IMR-90 (cell line): ENCODE measurements at regions not wholly inside any gene's neighbourhood (a gene's known extent, or its start where the extent isn't known, plus 50 kb on each side); places are given as distances from the start of the nearest gene placed in this dataset.
A peak's percentile ranks its signal among the peaks of the same experiment; 100 is the strongest.

Experiments used
- ATAC-seq: fragments of 200-7000 bp; cut with Tn5 transposase; 2 replicates; pipeline ENCODE4 v1.9.1; 2020; ENCODE audit warnings: low read depth, mild to moderate bottlenecking, moderate library complexity
- BruUV-seq: library from RNA; stranded (reverse); fragments of 400-500 nt; replicated peaks from 2 replicates; lab custom pipeline; 2021; lab: Mats Ljungman, UMichigan
- CTCF ChIA-PET: fragments of 300-600 bp; formaldehyde crosslinking; extraction: SDS; loops from one replicate; lab custom pipeline; 2021; ENCODE audit warnings: antibody characterized with exemption; lab: Yijun Ruan, JAX
- POLR2A ChIA-PET: fragments of 300-600 bp; sonication (Branson Sonifier 250); formaldehyde crosslinking; loops from one replicate; lab custom pipeline; 2022; ENCODE audit warnings: antibody characterized with exemption; ENCODE audit not compliant: unreplicated experiment; lab: Charles Lee
- DNase-seq: peaks from one replicate; pipeline ENCODE4 v3.0.0; 2013
- H2AFZ ChIP-seq: replicated peaks from 2 replicates; pipeline ENCODE3; 2013; ENCODE audit warnings: low read length, mild to moderate bottlenecking; ENCODE audit not compliant: poor library complexity
- H2AK5ac ChIP-seq: 2 replicates; pipeline ENCODE4 v1.6.1; 2013; ENCODE audit warnings: low read depth, low read length, inconsistent platforms
- H2AK9ac ChIP-seq: replicated peaks from 2 replicates; pipeline ENCODE3; 2013; ENCODE audit warnings: mild to moderate bottlenecking, low read depth, low read length, moderate library complexity; ENCODE audit not compliant: poor library complexity
- H2BK120ac ChIP-seq: 2 replicates; pipeline ENCODE4 v1.6.1; 2013; ENCODE audit warnings: low read depth, low read length, inconsistent platforms
- H2BK15ac ChIP-seq: 3 replicates; pipeline ENCODE4 v1.6.1; 2013; ENCODE audit warnings: low read depth, low read length, inconsistent platforms
- H2BK20ac ChIP-seq: 2 replicates; pipeline ENCODE4 v1.6.1; 2013; ENCODE audit warnings: low read depth, mild to moderate bottlenecking, inconsistent platforms, low read length, moderate library complexity
- H2BK5ac ChIP-seq: 2 replicates; pipeline ENCODE4 v1.6.1; 2013; ENCODE audit warnings: mild to moderate bottlenecking, low read depth, low read length, inconsistent platforms; ENCODE audit not compliant: poor library complexity, severe bottlenecking
- H3K14ac ChIP-seq: replicated peaks from 2 replicates; pipeline ENCODE4 v1.6.1; 2013; ENCODE audit warnings: low read depth, low read length, inconsistent platforms
- H3K18ac ChIP-seq: 2 replicates; pipeline ENCODE4 v1.6.1; 2013; ENCODE audit warnings: low read depth, low read length, control low read depth
- H3K23ac ChIP-seq: 2 replicates; pipeline ENCODE4 v1.6.1; 2013; ENCODE audit warnings: low read depth, low read length, inconsistent platforms
- H3K27ac ChIP-seq: 2 replicates; pipeline ENCODE4 v1.5.1; 2013; ENCODE audit warnings: mild to moderate bottlenecking, control low read depth, low read length; ENCODE audit not compliant: insufficient read depth
- H3K27me3 ChIP-seq: 2 replicates; pipeline ENCODE4 v1.6.1; 2013; ENCODE audit warnings: low read length; ENCODE audit not compliant: control insufficient read depth, insufficient read depth
- H3K36me3 ChIP-seq: 2 replicates; pipeline ENCODE4 v1.6.1; 2013; ENCODE audit warnings: low read length, mixed read lengths; ENCODE audit not compliant: control insufficient read depth, insufficient read depth
- H3K4ac ChIP-seq: 2 replicates; pipeline ENCODE4 v1.6.1; 2013; ENCODE audit warnings: low read depth, low read length, inconsistent platforms
- H3K4me1 ChIP-seq: 2 replicates; pipeline ENCODE4 v1.6.1; 2013; ENCODE audit warnings: low read length, mixed read lengths; ENCODE audit not compliant: control insufficient read depth, insufficient read depth
- H3K4me2 ChIP-seq: 2 replicates; pipeline ENCODE4 v1.6.1; 2013; ENCODE audit warnings: low read depth, mild to moderate bottlenecking, control low read depth, low read length, moderate library complexity
- H3K4me3 ChIP-seq: 2 replicates; pipeline ENCODE4 v1.5.1; 2013; ENCODE audit warnings: low read depth, mild to moderate bottlenecking, control low read depth, low read length, moderate library complexity; ENCODE audit not compliant: insufficient read depth
- H3K56ac ChIP-seq: 2 replicates; pipeline ENCODE4 v1.6.1; 2013; ENCODE audit warnings: low read length, inconsistent platforms; ENCODE audit not compliant: insufficient read depth; ENCODE audit errors: extremely low read depth
- H3K79me1 ChIP-seq, 2 experiments: 2 replicates each; pipeline ENCODE4 v1.6.1; 2013; ENCODE audit warnings: low read length in 2 of 2, inconsistent platforms in 1 of 2, low read depth in 1 of 2
- H3K9ac ChIP-seq: 2 replicates; pipeline ENCODE4 v1.6.1; 2013; ENCODE audit warnings: low read depth, low read length, control low read depth
- H3K9me1 ChIP-seq: 2 replicates; pipeline ENCODE4 v1.6.1; 2013; ENCODE audit warnings: low read length, inconsistent platforms; ENCODE audit not compliant: insufficient read depth
- H3K9me3 ChIP-seq: 2 replicates; pipeline ENCODE4 v1.6.1; 2013; ENCODE audit warnings: low read length; ENCODE audit not compliant: control insufficient read depth, insufficient read depth
- H4K20me1 ChIP-seq: 2 replicates; pipeline ENCODE4 v1.6.1; 2013; ENCODE audit warnings: low read length, inconsistent platforms; ENCODE audit not compliant: insufficient read depth
- H4K5ac ChIP-seq: 2 replicates; pipeline ENCODE4 v1.6.1; 2013; ENCODE audit warnings: mild to moderate bottlenecking, low read depth, low read length, control low read depth
- H4K8ac ChIP-seq, 2 experiments: 2 replicates each; pipeline ENCODE4 v1.6.1; 2013; ENCODE audit warnings: low read depth in 2 of 2, low read length in 2 of 2, control low read depth in 1 of 2, inconsistent platforms in 1 of 2
- H4K91ac ChIP-seq: 2 replicates; pipeline ENCODE4 v1.6.1; 2013; ENCODE audit warnings: low read depth, low read length, inconsistent platforms; ENCODE audit not compliant: insufficient read depth
- BHLHE40 ChIP-seq: fragments of 150-350 bp; IDR thresholded peaks from 2 replicates; pipeline ENCODE4 v1.6.1; 2016; ENCODE audit warnings: mild to moderate bottlenecking, low read depth, low read length
- CEBPB ChIP-seq: IDR thresholded peaks from 2 replicates; pipeline ENCODE4 v1.6.1; 2012; ENCODE audit warnings: low read depth, low read length, improper control_type of control experiment
- CHD1 ChIP-seq: IDR thresholded peaks from 2 replicates; pipeline ENCODE4 v1.6.1; 2012; ENCODE audit warnings: low read depth, low read length, improper control_type of control experiment
- CTCF ChIP-seq: conservative IDR thresholded peaks from 2 replicates; pipeline ENCODE4 v1.5.1; 2012; ENCODE audit warnings: mild to moderate bottlenecking, low read depth, low read length, improper control_type of control experiment
- FOS ChIP-seq: fragments of 150-350 bp; IDR thresholded peaks from 2 replicates; pipeline ENCODE4 v1.6.1; 2016; ENCODE audit warnings: low read depth, low read length
- MAZ ChIP-seq: IDR thresholded peaks from 2 replicates; pipeline ENCODE4 v1.6.1; 2012; ENCODE audit warnings: low read depth, mild to moderate bottlenecking, low read length, improper control_type of control experiment, moderate library complexity, borderline replicate concordance
- MXI1 ChIP-seq: IDR thresholded peaks from 2 replicates; pipeline ENCODE4 v1.6.1; 2012; ENCODE audit warnings: low read depth, mild to moderate bottlenecking, low read length, moderate library complexity, borderline replicate concordance
- NFE2L2 ChIP-seq: fragments of 150-350 bp; IDR thresholded peaks from 2 replicates; pipeline ENCODE4 v1.6.1; 2016; ENCODE audit warnings: low read depth, mild to moderate bottlenecking, low read length
- POLR2A ChIP-seq: IDR thresholded peaks from 2 replicates; pipeline ENCODE4 v1.6.1; 2012; ENCODE audit warnings: mild to moderate bottlenecking, low read depth, low read length
- RAD21 ChIP-seq: IDR thresholded peaks from 2 replicates; pipeline ENCODE4 v1.6.1; 2012; ENCODE audit warnings: low read length, improper control_type of control experiment
- RCOR1 ChIP-seq: IDR thresholded peaks from 2 replicates; pipeline ENCODE4 v1.6.1; 2012; ENCODE audit warnings: mild to moderate bottlenecking, low read length, improper control_type of control experiment; ENCODE audit not compliant: insufficient replicate concordance
- RFX5 ChIP-seq: IDR thresholded peaks from 2 replicates; pipeline ENCODE4 v1.8.0; 2012; ENCODE audit warnings: low read depth, mild to moderate bottlenecking, low read length, moderate library complexity
- SMC3 ChIP-seq: fragments of 150-350 bp; IDR thresholded peaks from 2 replicates; pipeline ENCODE4 v1.6.1; 2016; ENCODE audit warnings: low read depth, mild to moderate bottlenecking, antibody characterized with exemption, low read length, moderate library complexity
- WGBS, 2 experiments: methylation state at CpG; one replicate each; pipeline versions ENCODE4 v1.1.5 to v1.1.7; 2013; ENCODE audit warnings: missing lambda C conversion rate in 2 of 2; ENCODE audit not compliant: insufficient read length in 1 of 2; ENCODE audit errors: extremely low coverage in 2 of 2; 5-methylcytosine and 5-hydroxymethylcytosine counted together
- dilution Hi-C: fragments of 300-500 bp; cut with HindIII; formaldehyde crosslinking; loops from one replicate; pipeline ENCODE4 v1.14.3; 2018; ENCODE audit warnings: low sequenced_read_pairs; ENCODE audit not compliant: unreplicated experiment
- in situ Hi-C: fragments of 300-500 bp; cut with MboI; formaldehyde crosslinking; loops from 3 replicates; pipeline ENCODE4 v1.14.3; 2019; ENCODE audit warnings: low sequenced_read_pairs, inconsistent platforms, mixed read lengths
- intact Hi-C: fragments of 100-400 bp; cut with micrococcal nuclease; formaldehyde crosslinking; loops from 2 replicates; pipeline ENCODE4 v1.10.0; 2022
- TF ChIP-seq, protein P1 (sequence below): fragments of 150-350 bp; IDR thresholded peaks from 2 replicates; pipeline ENCODE4 v1.6.1; 2017; ENCODE audit warnings: mild to moderate bottlenecking, antibody characterized with exemption, low read length, low read depth

DNA sequence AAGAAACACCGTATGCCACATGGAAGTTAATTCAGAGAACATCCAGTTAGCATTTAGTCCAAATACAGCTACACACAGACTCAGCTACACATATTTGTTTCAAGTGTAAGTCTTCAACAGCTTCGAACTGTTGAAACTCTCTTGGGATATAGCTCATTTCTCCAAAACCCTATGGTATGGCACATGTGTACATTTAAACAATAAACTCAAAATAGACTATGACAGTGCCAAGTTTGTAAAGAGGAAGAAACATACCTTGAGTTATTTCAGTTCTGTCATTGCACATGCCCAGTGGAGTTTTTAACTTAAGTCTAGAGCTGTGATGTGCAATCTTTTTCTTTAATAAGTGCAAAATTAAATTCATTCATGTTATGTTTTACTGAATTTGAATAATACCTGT is 155.1 kb upstream of the RAI14 start:
- 0 out of 2 replicates have a peak overlapping the region, but pooled peaks have one; percentile 11 for H2BK20ac ChIP-seq
- ATAC-seq (no peak), DNase-seq (no peak)
- no peak overlapping the region for H2AK5ac ChIP-seq
- ChIA-PET CTCF (interaction anchor here (0.6 to 0.7 kb wide), 2 partner anchors 10 to 1255 kb away, joined by 3 to 5 read pairs; no protein-coding TSS in a partner anchor), POLR2A (no interaction called here)
- no peaks in the 10 kb centered on the region for H3K27me3 ChIP-seq
- no peak for TF ChIP-seq POLR2A
- TF ChIP-seq NFE2L2, result no peak
- TF ChIP-seq CEBPB, result no peak
- TF ChIP-seq SMC3, result no peak
- no peak for TF ChIP-seq CHD1
- TF ChIP-seq, protein P1, sequence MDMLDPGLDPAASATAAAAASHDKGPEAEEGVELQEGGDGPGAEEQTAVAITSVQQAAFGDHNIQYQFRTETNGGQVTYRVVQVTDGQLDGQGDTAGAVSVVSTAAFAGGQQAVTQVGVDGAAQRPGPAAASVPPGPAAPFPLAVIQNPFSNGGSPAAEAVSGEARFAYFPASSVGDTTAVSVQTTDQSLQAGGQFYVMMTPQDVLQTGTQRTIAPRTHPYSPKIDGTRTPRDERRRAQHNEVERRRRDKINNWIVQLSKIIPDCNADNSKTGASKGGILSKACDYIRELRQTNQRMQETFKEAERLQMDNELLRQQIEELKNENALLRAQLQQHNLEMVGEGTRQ, result no peak
- TF ChIP-seq BHLHE40, result no peak
- TF ChIP-seq RFX5, result no peak
- no peak for TF ChIP-seq CTCF
- no peak for TF ChIP-seq FOS
- no peak for TF ChIP-seq MAZ
- TF ChIP-seq RCOR1, result no peak
- TF ChIP-seq MXI1, result no peak
- TF ChIP-seq RAD21, result no peak
- no peak overlapping the region for H3K18ac ChIP-seq
- no peak overlapping the region for H3K9ac ChIP-seq
- no peak overlapping the region for H3K14ac ChIP-seq
- intact Hi-C loops (no loop called here), dilution Hi-C loops (no loop called here), in situ Hi-C loops (no loop called here)
- no peak overlapping the region for H3K27ac ChIP-seq
- WGBS, 2 experiments, result no CpG with 5 or more reads among the region's 2 CpGs
- H2BK5ac ChIP-seq, result no peak overlapping the region
- no peaks in the 10 kb centered on the region for H4K20me1 ChIP-seq
- H3K4me1 ChIP-seq, result peaks cover 24% of the 10 kb centered on the region
- H2BK15ac ChIP-seq, result no peak overlapping the region
- H4K5ac ChIP-seq, result no peak overlapping the region
- H3K4me3 ChIP-seq, result no peak overlapping the region
- no peak overlapping the region for H3K23ac ChIP-seq
- H4K91ac ChIP-seq, result no peak overlapping the region
- peaks cover 3 to 19% of the 10 kb centered on the region in 2 experiments; a peak in 2 of 4 replicates for H3K79me1 ChIP-seq
- peaks cover 23% of the 10 kb centered on the region for H3K9me1 ChIP-seq
- H3K56ac ChIP-seq, result no peak overlapping the region
- peak overlapping the region; percentile 8; the same call in 1 of the 2 replicates for H3K4ac ChIP-seq
- H2BK120ac ChIP-seq, result no peak overlapping the region
- H3K9me3 ChIP-seq, result no peaks in the 10 kb centered on the region
- no peak overlapping the region for H2AFZ ChIP-seq
- peak overlapping the region in 1 of 2 experiments; percentile 31; a peak in 1 of 4 replicates for H4K8ac ChIP-seq
- no peak overlapping the region for H2AK9ac ChIP-seq
- no peaks in the 10 kb centered on the region for H3K36me3 ChIP-seq
- no TSS peak for BruUV-seq
- H3K4me2 ChIP-seq, result no peak overlapping the region
